K562 (cell line): ENCODE measurements at regions not wholly inside any gene's neighbourhood (a gene's known extent, or its start where the extent isn't known, plus 50 kb on each side); places are given as distances from the start of the nearest gene placed in this dataset.

ENCODE experiments used
- ATF7 ChIP-seq: fragments of 450-650 bp; IDR thresholded peaks from 2 replicates; pipeline ENCODE4 v1.7.1; 2014; ENCODE audit warnings: mild to moderate bottlenecking, moderate library complexity
- CEBPB ChIP-seq: fragments of 450-650 bp; IDR thresholded peaks from 2 replicates; pipeline ENCODE4 v1.6.1; 2016; ENCODE audit warnings: missing genetic modification characterization, missing compliant biosample characterization
- E2F1 ChIP-seq: sonication (generic); formaldehyde crosslinking; IDR thresholded peaks from 2 replicates; pipeline ENCODE4 v1.8.1; 2023; ENCODE audit warnings: mild to moderate bottlenecking, missing genetic modification reagents, moderate library complexity
- E2F5 ChIP-seq: sonication (generic); formaldehyde crosslinking; IDR thresholded peaks from 2 replicates; pipeline ENCODE4 v1.8.0; 2022; ENCODE audit warnings: mild to moderate bottlenecking, missing genetic modification reagents
- ETV6 ChIP-seq, 3 experiments: fragments of 150-350 bp in 1 of 3; sonication (generic) in 1 of 3; formaldehyde crosslinking in 1 of 3; IDR thresholded peaks; 2 replicates each; pipeline versions ENCODE4 v1.6.1 to v1.8.0; 2014 to 2022; ENCODE audit warnings: borderline replicate concordance in 2 of 3, low read depth in 2 of 3, antibody characterized with exemption in 1 of 3, low read length in 1 of 3, mild to moderate bottlenecking in 1 of 3, missing genetic modification reagents in 1 of 3
- SREBF1 ChIP-seq: fragments of 150-350 bp; IDR thresholded peaks from 2 replicates; pipeline ENCODE4 v1.6.1; 2014; ENCODE audit warnings: antibody characterized with exemption, low read depth, low read length, borderline replicate concordance
- ZNF197 ChIP-seq: fragments of 200-800 bp; sonication (Bioruptor generic); IDR thresholded peaks from 2 replicates; pipeline ENCODE4 v1.6.1; 2016; ENCODE audit warnings: low read depth, missing genetic modification characterization, missing compliant biosample characterization
- TF ChIP-seq, protein P1 (sequence below), 2 experiments: fragments of 450-650 bp; IDR thresholded peaks; 2 replicates each; pipeline ENCODE4 v1.6.1; 2016; ENCODE audit warnings: mild to moderate bottlenecking in 2 of 2, borderline replicate concordance in 1 of 2, low read depth in 1 of 2, moderate library complexity in 1 of 2
- TF ChIP-seq, protein P2 (sequence below): fragments of 450-650 bp; IDR thresholded peaks from 2 replicates; pipeline ENCODE4 v1.6.1; 2016; ENCODE audit warnings: low read depth, mild to moderate bottlenecking, moderate library complexity
- TF ChIP-seq, protein P3 (sequence below): fragments of 450-650 bp; IDR thresholded peaks from 2 replicates; pipeline ENCODE4 v1.6.1; 2017; ENCODE audit warnings: antibody characterized with exemption, mild to moderate bottlenecking

DNA sequence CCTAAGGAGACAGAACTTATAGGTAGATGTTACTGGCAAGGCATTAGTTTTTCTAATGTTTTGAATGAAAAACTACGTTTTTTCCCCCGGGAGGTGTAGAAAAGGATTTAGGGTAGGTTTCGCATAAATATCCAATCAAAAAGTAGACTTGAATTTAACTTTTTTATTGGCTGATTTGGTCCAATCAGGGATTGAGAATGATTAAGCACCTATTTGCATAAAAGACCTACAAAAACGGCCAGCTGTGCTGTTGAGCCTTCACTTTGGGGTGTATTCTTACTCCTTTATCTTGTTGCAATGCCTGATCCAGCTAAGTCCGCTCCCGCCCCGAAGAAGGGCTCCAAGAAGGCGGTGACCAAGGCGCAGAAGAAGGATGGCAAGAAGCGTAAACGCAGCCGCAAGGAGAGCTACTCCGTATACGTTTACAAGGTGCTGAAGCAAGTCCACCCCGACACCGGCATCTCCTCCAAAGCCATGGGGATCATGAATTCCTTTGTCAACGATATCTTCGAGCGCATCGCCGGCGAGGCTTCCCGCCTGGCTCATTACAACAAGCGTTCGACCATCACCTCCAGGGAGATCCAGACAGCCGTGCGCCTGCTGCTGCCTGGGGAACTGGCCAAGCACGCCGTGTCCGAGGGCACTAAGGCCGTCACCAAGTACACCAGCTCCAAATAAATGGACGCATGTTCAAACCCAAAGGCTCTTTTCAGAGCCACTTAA is 113.5 kb upstream of the BTN3A2 start (continued):
- TF ChIP-seq, protein P1, sequence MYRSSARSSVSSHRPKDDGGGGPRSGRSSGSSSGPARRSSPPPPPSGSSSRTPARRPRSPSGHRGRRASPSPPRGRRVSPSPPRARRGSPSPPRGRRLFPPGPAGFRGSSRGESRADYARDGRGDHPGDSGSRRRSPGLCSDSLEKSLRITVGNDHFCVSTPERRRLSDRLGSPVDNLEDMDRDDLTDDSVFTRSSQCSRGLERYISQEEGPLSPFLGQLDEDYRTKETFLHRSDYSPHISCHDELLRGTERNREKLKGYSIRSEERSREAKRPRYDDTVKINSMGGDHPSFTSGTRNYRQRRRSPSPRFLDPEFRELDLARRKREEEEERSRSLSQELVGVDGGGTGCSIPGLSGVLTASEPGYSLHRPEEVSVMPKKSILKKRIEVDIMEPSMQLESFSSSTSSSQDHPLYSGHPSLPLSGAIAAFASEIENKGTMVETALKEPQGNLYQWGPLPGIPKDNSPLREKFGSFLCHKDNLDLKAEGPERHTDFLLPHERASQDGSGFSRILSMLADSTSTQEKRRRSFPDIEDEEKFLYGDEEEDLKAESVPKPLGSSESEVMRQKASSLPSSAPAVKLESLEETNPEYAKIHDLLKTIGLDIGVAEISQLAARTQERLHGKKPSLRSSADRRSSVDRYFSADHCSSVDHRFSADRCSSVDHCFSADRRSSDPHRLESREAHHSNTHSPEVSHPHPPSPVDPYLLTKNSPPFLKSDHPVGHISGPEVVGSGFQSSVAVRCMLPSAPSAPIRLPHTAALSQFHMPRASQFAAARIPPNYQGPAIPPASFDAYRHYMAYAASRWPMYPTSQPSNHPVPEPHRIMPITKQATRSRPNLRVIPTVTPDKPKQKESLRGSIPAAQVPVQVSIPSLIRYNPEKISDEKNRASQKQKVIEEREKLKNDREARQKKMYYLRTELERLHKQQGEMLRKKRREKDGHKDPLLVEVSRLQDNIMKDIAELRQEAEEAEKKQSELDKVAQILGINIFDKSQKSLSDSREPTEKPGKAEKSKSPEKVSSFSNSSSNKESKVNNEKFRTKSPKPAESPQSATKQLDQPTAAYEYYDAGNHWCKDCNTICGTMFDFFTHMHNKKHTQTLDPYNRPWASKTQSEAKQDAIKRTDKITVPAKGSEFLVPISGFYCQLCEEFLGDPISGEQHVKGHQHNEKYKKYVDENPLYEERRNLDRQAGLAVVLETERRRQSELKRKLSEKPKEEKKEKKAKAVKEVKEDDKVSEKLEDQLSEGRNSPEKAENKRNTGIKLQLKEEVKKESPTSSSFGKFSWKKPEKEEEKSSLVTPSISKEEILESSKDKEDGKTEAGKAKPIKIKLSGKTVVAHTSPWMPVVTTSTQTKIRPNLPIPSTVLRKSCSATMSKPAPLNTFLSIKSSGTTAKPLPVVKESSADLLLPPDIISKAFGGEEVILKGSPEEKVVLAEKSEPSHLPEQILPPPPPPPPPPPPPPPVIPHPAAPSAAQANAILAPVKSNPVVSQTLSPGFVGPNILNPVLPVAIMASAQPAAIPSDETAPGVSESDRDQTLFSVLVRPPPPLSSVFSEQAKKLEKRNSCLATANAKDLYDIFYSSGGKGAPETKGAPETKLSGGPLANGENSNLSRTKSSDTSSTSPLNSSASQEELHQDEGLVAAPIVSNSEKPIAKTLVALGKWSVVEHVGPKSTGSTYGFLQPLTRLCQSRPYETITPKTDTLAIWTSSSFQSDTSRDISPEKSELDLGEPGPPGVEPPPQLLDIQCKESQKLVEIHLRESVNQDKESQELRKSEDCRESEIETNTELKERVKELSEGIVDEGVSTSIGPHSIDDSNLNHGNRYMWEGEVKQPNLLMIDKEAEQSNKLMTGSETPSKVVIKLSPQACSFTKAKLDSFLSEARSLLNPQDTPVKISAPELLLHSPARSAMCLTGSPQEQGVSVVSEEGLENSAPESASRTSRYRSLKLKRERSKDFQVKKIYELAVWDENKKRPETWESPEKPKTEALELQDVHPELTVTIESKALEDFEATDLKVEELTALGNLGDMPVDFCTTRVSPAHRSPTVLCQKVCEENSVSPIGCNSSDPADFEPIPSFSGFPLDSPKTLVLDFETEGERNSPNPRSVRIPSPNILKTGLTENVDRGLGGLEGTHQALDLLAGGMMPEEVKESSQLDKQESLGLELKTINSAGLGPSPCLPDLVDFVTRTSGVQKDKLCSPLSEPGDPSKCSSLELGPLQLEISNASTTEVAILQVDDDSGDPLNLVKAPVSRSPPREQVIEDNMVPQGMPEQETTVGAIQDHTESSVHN (IDR thresholded peaks at IDR 0.05; ENCODE audit: borderline replicate concordance in 1 of 2, low read depth in 1 of 2): no peak
- TF ChIP-seq CEBPB (tag): no peak
- TF ChIP-seq E2F1: no peak
- no peak for TF ChIP-seq E2F5 (CRISPR knock-in tag)
- no peak for TF ChIP-seq SREBF1
- peak; percentile 45 for TF ChIP-seq ATF7
- no peak for TF ChIP-seq ZNF197 (CRISPR knock-in tag)
- no peak for TF ChIP-seq ETV6 (IDR thresholded peaks at IDR 0.05; ENCODE audit: borderline replicate concordance in 1 of 2, low read depth in 2 of 2, low read length in 1 of 2)
- TF ChIP-seq ETV6 (CRISPR knock-in tag; IDR thresholded peaks at IDR 0.05; ENCODE audit: borderline replicate concordance): no peak; the same call in 1 of the 2 replicates
- TF ChIP-seq, protein P2, sequence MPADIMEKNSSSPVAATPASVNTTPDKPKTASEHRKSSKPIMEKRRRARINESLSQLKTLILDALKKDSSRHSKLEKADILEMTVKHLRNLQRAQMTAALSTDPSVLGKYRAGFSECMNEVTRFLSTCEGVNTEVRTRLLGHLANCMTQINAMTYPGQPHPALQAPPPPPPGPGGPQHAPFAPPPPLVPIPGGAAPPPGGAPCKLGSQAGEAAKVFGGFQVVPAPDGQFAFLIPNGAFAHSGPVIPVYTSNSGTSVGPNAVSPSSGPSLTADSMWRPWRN: no peak
- TF ChIP-seq, protein P3, sequence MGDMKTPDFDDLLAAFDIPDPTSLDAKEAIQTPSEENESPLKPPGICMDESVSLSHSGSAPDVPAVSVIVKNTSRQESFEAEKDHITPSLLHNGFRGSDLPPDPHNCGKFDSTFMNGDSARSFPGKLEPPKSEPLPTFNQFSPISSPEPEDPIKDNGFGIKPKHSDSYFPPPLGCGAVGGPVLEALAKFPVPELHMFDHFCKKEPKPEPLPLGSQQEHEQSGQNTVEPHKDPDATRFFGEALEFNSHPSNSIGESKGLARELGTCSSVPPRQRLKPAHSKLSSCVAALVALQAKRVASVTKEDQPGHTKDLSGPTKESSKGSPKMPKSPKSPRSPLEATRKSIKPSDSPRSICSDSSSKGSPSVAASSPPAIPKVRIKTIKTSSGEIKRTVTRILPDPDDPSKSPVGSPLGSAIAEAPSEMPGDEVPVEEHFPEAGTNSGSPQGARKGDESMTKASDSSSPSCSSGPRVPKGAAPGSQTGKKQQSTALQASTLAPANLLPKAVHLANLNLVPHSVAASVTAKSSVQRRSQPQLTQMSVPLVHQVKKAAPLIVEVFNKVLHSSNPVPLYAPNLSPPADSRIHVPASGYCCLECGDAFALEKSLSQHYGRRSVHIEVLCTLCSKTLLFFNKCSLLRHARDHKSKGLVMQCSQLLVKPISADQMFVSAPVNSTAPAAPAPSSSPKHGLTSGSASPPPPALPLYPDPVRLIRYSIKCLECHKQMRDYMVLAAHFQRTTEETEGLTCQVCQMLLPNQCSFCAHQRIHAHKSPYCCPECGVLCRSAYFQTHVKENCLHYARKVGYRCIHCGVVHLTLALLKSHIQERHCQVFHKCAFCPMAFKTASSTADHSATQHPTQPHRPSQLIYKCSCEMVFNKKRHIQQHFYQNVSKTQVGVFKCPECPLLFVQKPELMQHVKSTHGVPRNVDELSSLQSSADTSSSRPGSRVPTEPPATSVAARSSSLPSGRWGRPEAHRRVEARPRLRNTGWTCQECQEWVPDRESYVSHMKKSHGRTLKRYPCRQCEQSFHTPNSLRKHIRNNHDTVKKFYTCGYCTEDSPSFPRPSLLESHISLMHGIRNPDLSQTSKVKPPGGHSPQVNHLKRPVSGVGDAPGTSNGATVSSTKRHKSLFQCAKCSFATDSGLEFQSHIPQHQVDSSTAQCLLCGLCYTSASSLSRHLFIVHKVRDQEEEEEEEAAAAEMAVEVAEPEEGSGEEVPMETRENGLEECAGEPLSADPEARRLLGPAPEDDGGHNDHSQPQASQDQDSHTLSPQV: no peak
